GM19023 (cell line): ENCODE measurements at regions not wholly inside any gene's neighbourhood (a gene's known extent, or its start where the extent isn't known, plus 50 kb on each side); places are given as distances from the start of the nearest gene placed in this dataset.

Experiments
- ATAC-seq: cut with Tn5 transposase; IDR thresholded peaks from one replicate; pipeline ENCODE4 v1.9.1; 2021; ENCODE audit warnings: mild to moderate bottlenecking, moderate library complexity; ENCODE audit not compliant: unreplicated experiment

- ATAC-seq: no peak
Measured at GRCh38 chr11:112457532-112457931, 196.9 kb upstream of the PLET1 start.

GRCh38 chr11:112459001-112459400, 198.3 kb upstream of the PLET1 start:
- ATAC-seq: no peak

- no peak for ATAC-seq
Measured at GRCh38 chr11:112460141-112460540, 199.5 kb upstream of the PLET1 start.

GRCh38 chr11:112464949-112465348, 204.3 kb upstream of the PLET1 start:
- ATAC-seq: no peak

GRCh38 chr11:112465433-112466024, 204.9 kb upstream of the PLET1 start:
- no peak for ATAC-seq

GRCh38 chr11:112467721-112468120, 207.1 kb upstream of the PLET1 start:
- no peak for ATAC-seq

GRCh38 chr11:112469376-112469775, 208.7 kb upstream of the PLET1 start:
- ATAC-seq: no peak

GRCh38 chr11:112470355-112470754, 209.7 kb upstream of the PLET1 start:
- ATAC-seq: no peak

- no peak for ATAC-seq
Measured at GRCh38 chr11:112471731-112472130, 211.1 kb upstream of the PLET1 start.

- no peak for ATAC-seq
Measured at GRCh38 chr11:112477152-112477551, 216.5 kb upstream of the PLET1 start.

- no peak for ATAC-seq
Measured at GRCh38 chr11:112477581-112478317, 217.1 kb upstream of the PLET1 start.

GRCh38 chr11:112478806-112479205, 218.1 kb upstream of the PLET1 start:
- ATAC-seq: no peak

GRCh38 chr11:112481431-112481830, 220.8 kb upstream of the PLET1 start:
- ATAC-seq: no peak

GRCh38 chr11:112481893-112482292, 221.2 kb upstream of the PLET1 start:
- no peak for ATAC-seq

- no peak for ATAC-seq
Measured at GRCh38 chr11:112485280-112485679, 224.6 kb upstream of the PLET1 start.

GRCh38 chr11:112497826-112498225, 237.2 kb upstream of the PLET1 start:
- ATAC-seq: no peak

- ATAC-seq: no peak
Measured at GRCh38 chr11:112498701-112499100, 238.0 kb upstream of the PLET1 start.

- ATAC-seq: no peak
Measured at GRCh38 chr11:112499153-112499880, 238.7 kb upstream of the PLET1 start.

- ATAC-seq: no peak
Measured at GRCh38 chr11:112499881-112500204, 239.2 kb upstream of the PLET1 start.

- ATAC-seq: no peak
Measured at GRCh38 chr11:112503410-112503809, 242.8 kb upstream of the PLET1 start.

- ATAC-seq: no peak
Measured at GRCh38 chr11:112504056-112504455, 243.4 kb upstream of the PLET1 start.

GRCh38 chr11:112506852-112507251, 246.2 kb upstream of the PLET1 start:
- ATAC-seq: no peak
